Glomerular visceral epithelial cell (primary cell): ENCODE measurements at regions not wholly inside any gene's neighbourhood (a gene's known extent, or its start where the extent isn't known, plus 50 kb on each side); places are given as distances from the start of the nearest gene placed in this dataset.
"Not testable (repeated sequence)": the region's sequence is repeated elsewhere in the genome, so short reads cannot be mapped to it uniquely, and the experiment has no call there.

Experiments
- DNase-seq: peaks from one replicate; pipeline ENCODE4 v3.0.0-alpha.2; 2016; ENCODE audit errors: extremely low spot score

- no peak for DNase-seq
Observed at GRCh38 chr3:124043023-124043422, 51.1 kb upstream of the ROPN1 start.

- DNase-seq, result no peak
Observed at GRCh38 chr3:124044956-124045355, 53.0 kb upstream of the ROPN1 start.

GRCh38 chr3:124048967-124049798 is 57.3 kb upstream of the ROPN1 start:
- no peak for DNase-seq

- no peak for DNase-seq
Observed at GRCh38 chr3:124051636-124052035, 59.7 kb upstream of the ROPN1 start.

GRCh38 chr3:124053871-124054270 is 61.9 kb upstream of the ROPN1 start:
- DNase-seq, result peak; percentile 53

GRCh38 chr3:124056846-124057245 is 64.9 kb upstream of the ROPN1 start:
- DNase-seq, result no peak

- DNase-seq, result no peak
Observed at GRCh38 chr3:124057420-124057819, 65.5 kb upstream of the ROPN1 start.

GRCh38 chr3:124059580-124059979 is 67.7 kb upstream of the ROPN1 start:
- DNase-seq, result no peak

- DNase-seq, result no peak
Observed at GRCh38 chr3:124063197-124063909, 71.4 kb upstream of the ROPN1 start.

GRCh38 chr3:124064050-124064449 is 72.1 kb upstream of the ROPN1 start:
- DNase-seq, result no peak

GRCh38 chr3:124066543-124066942 is 74.6 kb upstream of the ROPN1 start:
- not testable (repeated sequence) for DNase-seq

- not testable (repeated sequence) for DNase-seq
Observed at GRCh38 chr3:124069706-124070105, 77.8 kb upstream of the ROPN1 start.

- peak; percentile 28 for DNase-seq
Observed at GRCh38 chr3:124075090-124075489, 83.2 kb upstream of the ROPN1 start.

- DNase-seq, result no peak
Observed at GRCh38 chr3:124075753-124076152, 83.8 kb upstream of the ROPN1 start.

- no peak for DNase-seq
Observed at GRCh38 chr3:124076235-124076634, 84.3 kb upstream of the ROPN1 start.

- DNase-seq, result peak; percentile 35
Observed at GRCh38 chr3:124078953-124079911, 87.3 kb upstream of the ROPN1 start.

GRCh38 chr3:124079912-124080276 is 88.0 kb upstream of the ROPN1 start:
- DNase-seq, result no peak

GRCh38 chr3:124082343-124082742 is 90.4 kb upstream of the ROPN1 start:
- no peak for DNase-seq

- DNase-seq, result no peak
Observed at GRCh38 chr3:124084022-124084881, 92.3 kb upstream of the ROPN1 start.

- no peak for DNase-seq
Observed at GRCh38 chr3:124088801-124089200, 96.9 kb upstream of the ROPN1 start.

- DNase-seq, result peak; percentile 19
Observed at GRCh38 chr3:124089214-124089613, 97.3 kb upstream of the ROPN1 start.
